H9 (cell line): ENCODE measurements at regions not wholly inside any gene's neighbourhood (a gene's known extent, or its start where the extent isn't known, plus 50 kb on each side); places are given as distances from the start of the nearest gene placed in this dataset.

Experiments used
- DNase-seq: peaks from one replicate; pipeline ENCODE4 v3.0.0-alpha.2; 2017
- H2AFZ ChIP-seq: one replicate; pipeline ENCODE4 v1.6.1; 2013; ENCODE audit warnings: mild to moderate bottlenecking, low read length, control low read depth, moderate library complexity
- H2AK5ac ChIP-seq: 2 replicates; pipeline ENCODE4 v1.6.1; 2013; ENCODE audit warnings: low read length, control low read depth, mixed read lengths; ENCODE audit not compliant: insufficient read length
- H2BK120ac ChIP-seq: one replicate; pipeline ENCODE4 v1.6.1; 2013; ENCODE audit warnings: low read depth, mild to moderate bottlenecking, low read length, control low read depth, inconsistent platforms; ENCODE audit not compliant: poor library complexity, severe bottlenecking
- H2BK12ac ChIP-seq: 2 replicates; pipeline ENCODE4 v1.6.1; 2013; ENCODE audit warnings: low read length, control low read depth, mixed read lengths, low read depth; ENCODE audit not compliant: insufficient read length
- H2BK15ac ChIP-seq: 2 replicates; pipeline ENCODE4 v1.6.1; 2013; ENCODE audit warnings: low read depth, low read length, control low read depth
- H2BK20ac ChIP-seq: one replicate; pipeline ENCODE4 v1.6.1; 2013; ENCODE audit warnings: low read depth, mild to moderate bottlenecking, low read length, control low read depth, inconsistent platforms; ENCODE audit not compliant: poor library complexity, severe bottlenecking
- H2BK5ac ChIP-seq: 2 replicates; pipeline ENCODE4 v1.6.1; 2013; ENCODE audit warnings: low read length, control low read depth, mixed read lengths; ENCODE audit not compliant: insufficient read length
- H3K14ac ChIP-seq: 2 replicates; pipeline ENCODE4 v1.6.1; 2013; ENCODE audit warnings: low read length, control low read depth; ENCODE audit not compliant: insufficient read depth
- H3K18ac ChIP-seq: 2 replicates; pipeline ENCODE4 v1.6.1; 2013; ENCODE audit warnings: low read depth, mild to moderate bottlenecking, mixed read lengths, low read length, control low read depth; ENCODE audit not compliant: insufficient read length
- H3K23ac ChIP-seq: 2 replicates; pipeline ENCODE4 v1.6.1; 2013; ENCODE audit warnings: low read length, control low read depth, mixed read lengths, low read depth; ENCODE audit not compliant: insufficient read length
- H3K23me2 ChIP-seq: 2 replicates; pipeline ENCODE4 v1.6.1; 2013; ENCODE audit warnings: low read depth, mild to moderate bottlenecking, mixed read lengths, low read length, control low read depth; ENCODE audit not compliant: insufficient read length, poor library complexity, severe bottlenecking
- H3K27ac ChIP-seq: 2 replicates; pipeline ENCODE4 v1.5.1; 2013; ENCODE audit warnings: low read length, control low read depth, mixed read lengths, low read depth; ENCODE audit not compliant: insufficient read length
- H3K27me3 ChIP-seq: 2 replicates; pipeline ENCODE4 v1.6.1; 2013; ENCODE audit warnings: low read length, control low read depth, inconsistent platforms; ENCODE audit not compliant: insufficient read depth
- H3K4ac ChIP-seq: 2 replicates; pipeline ENCODE4 v1.6.1; 2013; ENCODE audit warnings: low read depth, mild to moderate bottlenecking, control low read depth, inconsistent platforms, low read length, moderate library complexity
- H3K4me1 ChIP-seq: 2 replicates; pipeline ENCODE4 v1.6.1; 2013; ENCODE audit warnings: low read length, control low read depth, inconsistent platforms; ENCODE audit not compliant: insufficient read depth
- H3K4me2 ChIP-seq: 2 replicates; pipeline ENCODE4 v1.6.1; 2013; ENCODE audit warnings: low read length, control low read depth, mixed read lengths; ENCODE audit not compliant: insufficient read length, insufficient read depth
- H3K56ac ChIP-seq: 2 replicates; pipeline ENCODE4 v1.6.1; 2013; ENCODE audit warnings: low read depth, mild to moderate bottlenecking, mixed read lengths, low read length, control low read depth; ENCODE audit not compliant: insufficient read length
- H3K79me1 ChIP-seq: 2 replicates; pipeline ENCODE4 v1.6.1; 2013; ENCODE audit warnings: low read depth, mild to moderate bottlenecking, moderate library complexity, low read length, control low read depth, inconsistent platforms; ENCODE audit not compliant: insufficient read depth, poor library complexity, severe bottlenecking
- H3K79me2 ChIP-seq: 2 replicates; pipeline ENCODE4 v1.6.1; 2013; ENCODE audit warnings: low read length, control low read depth, inconsistent platforms; ENCODE audit not compliant: insufficient read depth
- H3K9ac ChIP-seq: 2 replicates; pipeline ENCODE4 v1.6.1; 2013; ENCODE audit warnings: low read length, control low read depth, mixed read lengths; ENCODE audit not compliant: insufficient read length; ENCODE audit errors: extremely low read depth
- H3K9me3 ChIP-seq: one replicate; pipeline ENCODE4 v1.6.1; 2013; ENCODE audit warnings: low read depth, low read length, inconsistent platforms; ENCODE audit not compliant: control insufficient read depth
- H3T11ph ChIP-seq: one replicate; pipeline ENCODE4 v1.6.1; 2013; ENCODE audit warnings: mild to moderate bottlenecking, low read length, control low read depth, inconsistent platforms
- H4K20me1 ChIP-seq: one replicate; pipeline ENCODE4 v1.6.1; 2013; ENCODE audit not compliant: control insufficient read depth, insufficient read length, insufficient read depth
- H4K5ac ChIP-seq: 2 replicates; pipeline ENCODE4 v1.6.1; 2013; ENCODE audit warnings: low read depth, mild to moderate bottlenecking, mixed read lengths, low read length, control low read depth; ENCODE audit not compliant: insufficient read length
- H4K8ac ChIP-seq: replicated peaks from 2 replicates; pipeline ENCODE4 v1.6.1; 2013; ENCODE audit warnings: low read length, control low read depth, mixed read lengths, low read depth; ENCODE audit not compliant: insufficient read length
- H4K91ac ChIP-seq: 2 replicates; pipeline ENCODE4 v1.6.1; 2013; ENCODE audit warnings: low read depth, mild to moderate bottlenecking, moderate library complexity, mixed read lengths, low read length, control low read depth; ENCODE audit not compliant: insufficient read length
- H3K27ac Mint-ChIP-seq, 3 experiments: 2 replicates in 2 of 3; 3 replicates in 1 of 3; pipeline ENCODE4 v1.8.0; 2020 to 2021; ENCODE audit warnings: mixed read lengths in 3 of 3, mild to moderate bottlenecking in 1 of 3, moderate library complexity in 1 of 3
- H3K27me3 Mint-ChIP-seq: 2 replicates; pipeline ENCODE4 v1.8.0; 2021; ENCODE audit warnings: low read depth, mild to moderate bottlenecking, moderate library complexity, mixed read lengths
- H3K36me3 Mint-ChIP-seq, 3 experiments: 2 replicates in 2 of 3; 3 replicates in 1 of 3; pipeline ENCODE4 v1.8.0; 2020 to 2021; ENCODE audit warnings: low read depth in 3 of 3, mixed read lengths in 3 of 3; ENCODE audit not compliant: insufficient read depth in 1 of 3
- H3K4me1 Mint-ChIP-seq, 2 experiments: 2 replicates each; pipeline ENCODE4 v1.8.0; 2020; ENCODE audit warnings: mixed read lengths in 2 of 2
- H3K4me3 Mint-ChIP-seq, 2 experiments: 2 replicates in 1 of 2; 3 replicates in 1 of 2; pipeline ENCODE4 v1.8.0; 2020 to 2021; ENCODE audit warnings: mild to moderate bottlenecking in 2 of 2, mixed read lengths in 2 of 2, moderate library complexity in 1 of 2
- H3K9me3 Mint-ChIP-seq, 2 experiments: 2 replicates in 1 of 2; 3 replicates in 1 of 2; pipeline ENCODE4 v1.8.0; 2020; ENCODE audit warnings: mild to moderate bottlenecking in 2 of 2, mixed read lengths in 2 of 2, moderate library complexity in 1 of 2
- CTCF ChIP-seq: fragments of 200-600 bp; sonication (generic); conservative IDR thresholded peaks from 3 replicates; pipeline ENCODE4 v1.8.0; 2021; ENCODE audit warnings: antibody characterized with exemption, mild to moderate bottlenecking
- WGBS: extraction: QIAGEN DNeasy Blood & Tissue Kit; methylation state at CpG from one replicate; pipeline ENCODE4 v1.1.7; 2013; ENCODE audit warnings: missing lambda C conversion rate, low lambda C conversion rate, mixed read lengths; ENCODE audit not compliant: insufficient read length; ENCODE audit errors: extremely low coverage; 5-methylcytosine and 5-hydroxymethylcytosine counted together

GRCh38 chr2:65706411-65706810 is 274.0 kb upstream of the SPRED2 start:
- Histone ChIP-seq H4K5ac (no peak overlapping the region), H3K56ac (no peak overlapping the region), H3T11ph (no peak overlapping the region), H2AFZ (no peak overlapping the region), H3K79me2 (no peaks in the 10 kb centered on the region), H2BK15ac (no peak overlapping the region), H2BK12ac (no peak overlapping the region), H3K4me1 (0 out of 2 replicates have a peak, but pooled peaks cover 3% of the 10 kb centered on the region), H2BK5ac (no peak overlapping the region), H3K79me1 (no peaks in the 10 kb centered on the region), H3K18ac (no peak overlapping the region), H2BK20ac (no peak overlapping the region), H3K27ac (no peak overlapping the region), H3K9ac (no peak overlapping the region), H3K23me2 (no peaks in the 10 kb centered on the region), H4K8ac (no peak overlapping the region), H4K91ac (no peak overlapping the region), H3K14ac (no peak overlapping the region), H4K20me1 (no peaks in the 10 kb centered on the region), H2AK5ac (no peak overlapping the region), H3K4me2 (no peak overlapping the region), H3K4ac (no peak overlapping the region), H2BK120ac (no peak overlapping the region), H3K27me3 (no peaks in the 10 kb centered on the region), H3K23ac (no peak overlapping the region), H3K9me3 (no peaks in the 10 kb centered on the region)
- Mint-ChIP-seq H3K4me3 (no peak overlapping the region), H3K36me3 (no peaks in the 10 kb centered on the region), H3K4me1 (peaks cover 0 to 4% of the 10 kb centered on the region in 2 experiments; a peak in 2 of 4 replicates), H3K27ac (no peak overlapping the region), H3K27me3 (no peaks in the 10 kb centered on the region; the same call in none of the 2 replicates), H3K9me3 (no peaks in the 10 kb centered on the region)
- no peak for DNase-seq
- TF ChIP-seq CTCF = no peak
- WGBS = no CpG with 5 or more reads among the region's 1 CpG
